Suprapubic skin (tissue), 3 donors: ENCODE measurements at regions not wholly inside any gene's neighbourhood (a gene's known extent, or its start where the extent isn't known, plus 50 kb on each side); places are given as distances from the start of the nearest gene placed in this dataset.
A peak's percentile ranks its signal among the peaks of the same experiment; 100 is the strongest.

ENCODE experiments used
- EP300 ChIP-seq: sonication (generic); formaldehyde crosslinking; IDR thresholded peaks from one replicate; pipeline ENCODE4 v1.6.1; 2017; ENCODE audit warnings: antibody characterized with exemption
- POLR2A ChIP-seq, 2 donors: fragments of 450-650 bp; IDR thresholded peaks; one replicate each; pipeline ENCODE4 v1.6.1; 2017; ENCODE audit warnings: antibody characterized with exemption in 2 of 2, mild to moderate bottlenecking in 2 of 2, moderate library complexity in 2 of 2
- TF ChIP-seq, protein P1 (sequence below), 2 donors: fragments of 200-600 bp in 1 of 2; fragments of 450-650 bp in 1 of 2; sonication (generic) in 1 of 2; IDR thresholded peaks; one replicate each; pipeline ENCODE4 v1.5.1; 2016 to 2019; ENCODE audit warnings: antibody characterized with exemption in 2 of 2, mild to moderate bottlenecking in 1 of 2, moderate library complexity in 1 of 2

DNA sequence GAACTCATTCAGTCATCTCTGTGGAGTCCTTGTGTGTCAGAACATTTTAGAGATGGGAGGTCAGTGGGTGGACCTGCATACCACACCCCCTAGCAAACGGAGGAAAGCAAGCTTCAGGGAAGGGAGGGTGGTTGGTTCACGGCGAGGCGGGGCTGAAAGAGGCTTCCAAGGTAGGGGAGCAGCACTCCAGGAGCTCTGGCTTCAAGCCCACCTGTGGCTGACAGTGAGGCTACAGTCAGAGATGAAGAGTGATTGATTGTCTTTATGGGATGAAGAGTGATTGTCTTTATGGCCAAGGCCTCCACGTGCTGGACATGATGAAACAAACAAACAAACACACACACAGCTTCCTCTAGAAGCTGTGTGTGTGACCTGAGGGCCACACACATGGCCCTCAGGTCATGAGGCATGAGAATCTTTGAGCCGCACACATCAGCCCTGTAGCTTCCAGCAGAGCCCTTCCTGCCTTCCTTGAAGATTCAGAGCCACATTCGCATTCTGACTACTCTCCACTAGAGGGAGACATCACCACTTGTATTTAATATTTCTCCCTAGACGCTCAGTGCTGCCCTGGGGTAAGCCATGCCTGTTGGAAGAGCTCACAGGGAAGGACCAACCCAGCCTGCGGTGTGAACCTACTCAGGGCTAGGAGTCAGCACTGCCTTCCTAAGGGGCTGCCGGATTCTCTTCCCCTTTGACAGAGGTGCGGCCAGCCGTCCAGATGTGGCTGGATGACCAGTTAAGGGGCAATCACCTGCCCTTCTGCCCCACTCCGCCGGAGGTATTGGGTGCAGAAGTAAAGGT, 54.4 kb upstream of the KCNA1 start:
- TF ChIP-seq, protein P1, sequence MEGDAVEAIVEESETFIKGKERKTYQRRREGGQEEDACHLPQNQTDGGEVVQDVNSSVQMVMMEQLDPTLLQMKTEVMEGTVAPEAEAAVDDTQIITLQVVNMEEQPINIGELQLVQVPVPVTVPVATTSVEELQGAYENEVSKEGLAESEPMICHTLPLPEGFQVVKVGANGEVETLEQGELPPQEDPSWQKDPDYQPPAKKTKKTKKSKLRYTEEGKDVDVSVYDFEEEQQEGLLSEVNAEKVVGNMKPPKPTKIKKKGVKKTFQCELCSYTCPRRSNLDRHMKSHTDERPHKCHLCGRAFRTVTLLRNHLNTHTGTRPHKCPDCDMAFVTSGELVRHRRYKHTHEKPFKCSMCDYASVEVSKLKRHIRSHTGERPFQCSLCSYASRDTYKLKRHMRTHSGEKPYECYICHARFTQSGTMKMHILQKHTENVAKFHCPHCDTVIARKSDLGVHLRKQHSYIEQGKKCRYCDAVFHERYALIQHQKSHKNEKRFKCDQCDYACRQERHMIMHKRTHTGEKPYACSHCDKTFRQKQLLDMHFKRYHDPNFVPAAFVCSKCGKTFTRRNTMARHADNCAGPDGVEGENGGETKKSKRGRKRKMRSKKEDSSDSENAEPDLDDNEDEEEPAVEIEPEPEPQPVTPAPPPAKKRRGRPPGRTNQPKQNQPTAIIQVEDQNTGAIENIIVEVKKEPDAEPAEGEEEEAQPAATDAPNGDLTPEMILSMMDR (IDR thresholded peaks at IDR 0.05) = peak; percentile 24 to 80
- TF ChIP-seq POLR2A (IDR thresholded peaks at IDR 0.05) (no peak), EP300 (no peak)
